T-helper 2 cell treated with Interferon-gamma antibody and Interleukin-4, amounts not matched to agents 5 μg/mL and 100 μg/mL, for 36 hours (primary cell): ENCODE measurements at regions not wholly inside any gene's neighbourhood (a gene's known extent, or its start where the extent isn't known, plus 50 kb on each side); places are given as distances from the start of the nearest gene placed in this dataset.
A peak's percentile ranks its signal among the peaks of the same experiment; 100 is the strongest.
"Not testable (repeated sequence)": the region's sequence is repeated elsewhere in the genome, so short reads cannot be mapped to it uniquely, and the experiment has no call there.

Experiments used
- DNase-seq: peaks from one replicate; pipeline ENCODE4 v3.0.0; 2021; ENCODE audit warnings: low spot score
- H3K27ac Mint-ChIP-seq: one replicate; pipeline ENCODE4 v1.8.0; 2021; ENCODE audit warnings: mild to moderate bottlenecking, mixed read lengths
- H3K27me3 Mint-ChIP-seq: one replicate; pipeline ENCODE4 v1.8.0; 2021; ENCODE audit warnings: low read depth, mixed read lengths
- H3K36me3 Mint-ChIP-seq: one replicate; pipeline ENCODE4 v1.8.0; 2021; ENCODE audit warnings: low read depth, mixed read lengths
- H3K4me1 Mint-ChIP-seq: one replicate; pipeline ENCODE4 v1.8.0; 2021; ENCODE audit warnings: low read depth, mixed read lengths
- H3K4me3 Mint-ChIP-seq: one replicate; pipeline ENCODE4 v1.8.0; 2022; ENCODE audit warnings: mild to moderate bottlenecking, moderate library complexity, mixed read lengths
- H3K9me3 Mint-ChIP-seq: one replicate; pipeline ENCODE4 v1.8.0; 2021; ENCODE audit warnings: mixed read lengths

- Mint-ChIP-seq H3K27me3 (no peaks in the 10 kb centered on the region), H3K9me3 (no peaks in the 10 kb centered on the region), H3K27ac (no peak overlapping the region), H3K4me3 (no peak overlapping the region), H3K36me3 (no peaks in the 10 kb centered on the region), H3K4me1 (peaks cover 2% of the 10 kb centered on the region)
- DNase-seq: no peak
These were observed 324.1 kb upstream of the DIPK2B start for GRCh38 chrX:45524805-45525204.

GRCh38 chrX:45524296-45524695, 323.6 kb upstream of the DIPK2B start:
- no peak overlapping the region for H3K4me3 Mint-ChIP-seq
- H3K27me3 Mint-ChIP-seq: no peaks in the 10 kb centered on the region
- H3K4me1 Mint-ChIP-seq: peaks cover 2% of the 10 kb centered on the region
- no peaks in the 10 kb centered on the region for H3K9me3 Mint-ChIP-seq
- H3K36me3 Mint-ChIP-seq: no peaks in the 10 kb centered on the region
- H3K27ac Mint-ChIP-seq: no peak overlapping the region
- no peak for DNase-seq

GRCh38 chrX:45518552-45518951, 317.9 kb upstream of the DIPK2B start:
- peaks cover 4% of the 10 kb centered on the region for H3K4me1 Mint-ChIP-seq
- DNase-seq: no peak
- no peak overlapping the region for H3K4me3 Mint-ChIP-seq
- H3K27ac Mint-ChIP-seq: no peak overlapping the region
- no peaks in the 10 kb centered on the region for H3K27me3 Mint-ChIP-seq
- H3K36me3 Mint-ChIP-seq: no peaks in the 10 kb centered on the region
- H3K9me3 Mint-ChIP-seq: no peaks in the 10 kb centered on the region

- no peak for DNase-seq
- no peaks in the 10 kb centered on the region for H3K36me3 Mint-ChIP-seq
- H3K9me3 Mint-ChIP-seq: no peaks in the 10 kb centered on the region
- peaks cover 4% of the 10 kb centered on the region for H3K4me1 Mint-ChIP-seq
- no peaks in the 10 kb centered on the region for H3K27me3 Mint-ChIP-seq
- H3K27ac Mint-ChIP-seq: no peak overlapping the region
- H3K4me3 Mint-ChIP-seq: no peak overlapping the region
These were observed 316.7 kb upstream of the DIPK2B start for GRCh38 chrX:45517090-45517973.

- peak; percentile 17 for DNase-seq
- Mint-ChIP-seq H3K9me3 (no peaks in the 10 kb centered on the region), H3K4me3 (peak overlapping the region; percentile 36), H3K4me1 (peaks cover 4% of the 10 kb centered on the region), H3K27me3 (no peaks in the 10 kb centered on the region), H3K27ac (no peak overlapping the region), H3K36me3 (no peaks in the 10 kb centered on the region)
These were observed 314.9 kb upstream of the DIPK2B start for GRCh38 chrX:45515262-45516215.

GRCh38 chrX:45513042-45513441, 312.4 kb upstream of the DIPK2B start:
- DNase-seq: no peak
- peaks cover 4% of the 10 kb centered on the region for H3K4me1 Mint-ChIP-seq
- no peak overlapping the region for H3K27ac Mint-ChIP-seq
- no peaks in the 10 kb centered on the region for H3K27me3 Mint-ChIP-seq
- no peaks in the 10 kb centered on the region for H3K36me3 Mint-ChIP-seq
- H3K4me3 Mint-ChIP-seq: no peak overlapping the region
- H3K9me3 Mint-ChIP-seq: no peaks in the 10 kb centered on the region

GRCh38 chrX:45508454-45508853, 307.8 kb upstream of the DIPK2B start:
- Mint-ChIP-seq H3K4me1 (peaks cover 3% of the 10 kb centered on the region), H3K27ac (no peak overlapping the region), H3K27me3 (no peaks in the 10 kb centered on the region), H3K36me3 (no peaks in the 10 kb centered on the region), H3K4me3 (no peak overlapping the region), H3K9me3 (no peaks in the 10 kb centered on the region)
- DNase-seq: no peak

GRCh38 chrX:45506149-45506730, 305.6 kb upstream of the DIPK2B start:
- Mint-ChIP-seq H3K4me3 (no peak overlapping the region), H3K9me3 (no peaks in the 10 kb centered on the region), H3K27me3 (no peaks in the 10 kb centered on the region), H3K36me3 (no peaks in the 10 kb centered on the region), H3K4me1 (peaks cover 3% of the 10 kb centered on the region), H3K27ac (no peak overlapping the region)
- no peak for DNase-seq

GRCh38 chrX:45505214-45505613, 304.5 kb upstream of the DIPK2B start:
- Mint-ChIP-seq H3K9me3 (no peaks in the 10 kb centered on the region), H3K4me1 (peaks cover 3% of the 10 kb centered on the region), H3K4me3 (no peak overlapping the region), H3K27me3 (no peaks in the 10 kb centered on the region), H3K36me3 (no peaks in the 10 kb centered on the region), H3K27ac (no peak overlapping the region)
- peak; percentile 7 for DNase-seq

- H3K27me3 Mint-ChIP-seq, H3K36me3 Mint-ChIP-seq, DNase-seq, H3K9me3 Mint-ChIP-seq, H3K4me1 Mint-ChIP-seq, H3K4me3 Mint-ChIP-seq, H3K27ac Mint-ChIP-seq: not testable (repeated sequence)
These were observed 303.2 kb upstream of the DIPK2B start for GRCh38 chrX:45503787-45504362.

GRCh38 chrX:45502396-45502795, 301.7 kb upstream of the DIPK2B start:
- H3K9me3 Mint-ChIP-seq: no peaks in the 10 kb centered on the region
- peaks cover 3% of the 10 kb centered on the region for H3K4me1 Mint-ChIP-seq
- DNase-seq: no peak
- no peaks in the 10 kb centered on the region for H3K27me3 Mint-ChIP-seq
- H3K27ac Mint-ChIP-seq: no peak overlapping the region
- no peaks in the 10 kb centered on the region for H3K36me3 Mint-ChIP-seq
- H3K4me3 Mint-ChIP-seq: no peak overlapping the region

GRCh38 chrX:45497290-45497689, 296.6 kb upstream of the DIPK2B start:
- Mint-ChIP-seq H3K9me3 (peaks cover 21% of the 10 kb centered on the region), H3K27ac (no peak overlapping the region), H3K27me3 (no peaks in the 10 kb centered on the region), H3K36me3 (no peaks in the 10 kb centered on the region), H3K4me1 (no peaks in the 10 kb centered on the region), H3K4me3 (no peak overlapping the region)
- no peak for DNase-seq

- no peak for DNase-seq
- Mint-ChIP-seq H3K4me1 (no peaks in the 10 kb centered on the region), H3K9me3 (no peaks in the 10 kb centered on the region), H3K4me3 (no peak overlapping the region), H3K27ac (no peak overlapping the region), H3K27me3 (no peaks in the 10 kb centered on the region), H3K36me3 (no peaks in the 10 kb centered on the region)
These were observed 285.0 kb upstream of the DIPK2B start for GRCh38 chrX:45485719-45486118.
